ENCODE measurements at regions not wholly inside any gene's neighbourhood (a gene's known extent, or its start where the extent isn't known, plus 50 kb on each side); places are given as distances from the start of the nearest gene placed in this dataset.

GRCh38 chr2:14189929-14190328 lies 442.6 kb upstream of the LRATD1 start:
- Histone ChIP-seq H3K4me2 (ENCODE audit: low read length) (no peak overlapping the region), H4K20me1 (ENCODE audit: control insufficient read depth, insufficient read depth, low read depth, low read length) (no peaks in the 10 kb centered on the region), H3K9me2 (replicated peaks; ENCODE audit: control insufficient read depth, low read length) (no peaks in the 10 kb centered on the region), H3K27me3 (ENCODE audit: control insufficient read depth, low read length) (no peaks in the 10 kb centered on the region), H3K9me3 (ENCODE audit: control insufficient read depth, insufficient read depth, low read length) (no peaks in the 10 kb centered on the region), H3K36me3 (ENCODE audit: control insufficient read depth, low read length) (no peaks in the 10 kb centered on the region), H3K27ac (ENCODE audit: low read depth, low read length) (no peak overlapping the region), H3K4me1 (ENCODE audit: control insufficient read depth, low read length) (no peaks in the 10 kb centered on the region), H3K4me3 (ENCODE audit: low read length) (no peak overlapping the region), H3F3A (ENCODE audit: control insufficient read depth, insufficient read depth) (no peaks in the 10 kb centered on the region), H3K79me2 (ENCODE audit: control insufficient read depth, low read length) (no peaks in the 10 kb centered on the region)
- TF ChIP-seq CTCF (IDR thresholded peaks at IDR 0.05; ENCODE audit: low read depth, low read length, poor library complexity, severe bottlenecking): no peak
- no peak for TF ChIP-seq EZH2phosphoT487 (IDR thresholded peaks at IDR 0.05; ENCODE audit: borderline replicate concordance, low read length)

- no peak overlapping the region for H3K4me3 ChIP-seq (ENCODE audit: low read length)
- H3K4me1 ChIP-seq (ENCODE audit: control insufficient read depth, low read length): no peaks in the 10 kb centered on the region
- H3K79me2 ChIP-seq (ENCODE audit: control insufficient read depth, low read length): no peaks in the 10 kb centered on the region
- no peaks in the 10 kb centered on the region for H3K27me3 ChIP-seq (ENCODE audit: control insufficient read depth, low read length)
- H3K36me3 ChIP-seq (ENCODE audit: control insufficient read depth, low read length): no peaks in the 10 kb centered on the region
- H3K27ac ChIP-seq (ENCODE audit: low read depth, low read length): no peak overlapping the region
- no peaks in the 10 kb centered on the region for H3K9me3 ChIP-seq (ENCODE audit: control insufficient read depth, insufficient read depth, low read length)
- H3F3A ChIP-seq (ENCODE audit: control insufficient read depth, insufficient read depth): no peaks in the 10 kb centered on the region
- no peaks in the 10 kb centered on the region for H3K9me2 ChIP-seq (replicated peaks; ENCODE audit: control insufficient read depth, low read length)
- H3K4me2 ChIP-seq (ENCODE audit: low read length): no peak overlapping the region
- no peak for TF ChIP-seq CTCF (IDR thresholded peaks at IDR 0.05; ENCODE audit: low read depth, low read length, poor library complexity, severe bottlenecking)
- TF ChIP-seq EZH2phosphoT487 (IDR thresholded peaks at IDR 0.05; ENCODE audit: borderline replicate concordance, low read length): no peak
- H4K20me1 ChIP-seq (ENCODE audit: control insufficient read depth, insufficient read depth, low read depth, low read length): no peaks in the 10 kb centered on the region
Observed at GRCh38 chr2:14194233-14194632, 438.3 kb upstream of the LRATD1 start.

GRCh38 chr2:14197293-14197692 lies 435.2 kb upstream of the LRATD1 start:
- no peak overlapping the region for H3K27ac ChIP-seq (ENCODE audit: low read depth, low read length)
- H3K36me3 ChIP-seq (ENCODE audit: control insufficient read depth, low read length): no peaks in the 10 kb centered on the region
- TF ChIP-seq EZH2phosphoT487 (IDR thresholded peaks at IDR 0.05; ENCODE audit: borderline replicate concordance, low read length): no peak
- no peak for TF ChIP-seq CTCF (IDR thresholded peaks at IDR 0.05; ENCODE audit: low read depth, low read length, poor library complexity, severe bottlenecking)
- H3K4me1 ChIP-seq (ENCODE audit: control insufficient read depth, low read length): no peaks in the 10 kb centered on the region
- H3K4me2 ChIP-seq (ENCODE audit: low read length): no peak overlapping the region
- no peaks in the 10 kb centered on the region for H3K9me3 ChIP-seq (ENCODE audit: control insufficient read depth, insufficient read depth, low read length)
- no peaks in the 10 kb centered on the region for H4K20me1 ChIP-seq (ENCODE audit: control insufficient read depth, insufficient read depth, low read depth, low read length)
- no peaks in the 10 kb centered on the region for H3K9me2 ChIP-seq (replicated peaks; ENCODE audit: control insufficient read depth, low read length)
- no peaks in the 10 kb centered on the region for H3K27me3 ChIP-seq (ENCODE audit: control insufficient read depth, low read length)
- H3K79me2 ChIP-seq (ENCODE audit: control insufficient read depth, low read length): no peaks in the 10 kb centered on the region
- no peaks in the 10 kb centered on the region for H3F3A ChIP-seq (ENCODE audit: control insufficient read depth, insufficient read depth)
- no peak overlapping the region for H3K4me3 ChIP-seq (ENCODE audit: low read length)

GRCh38 chr2:14199040-14199439 lies 433.5 kb upstream of the LRATD1 start:
- H3K36me3 ChIP-seq (ENCODE audit: control insufficient read depth, low read length): no peaks in the 10 kb centered on the region
- H3K4me2 ChIP-seq (ENCODE audit: low read length): no peak overlapping the region
- H3K27ac ChIP-seq (ENCODE audit: low read depth, low read length): no peak overlapping the region
- no peaks in the 10 kb centered on the region for H3K79me2 ChIP-seq (ENCODE audit: control insufficient read depth, low read length)
- TF ChIP-seq CTCF (IDR thresholded peaks at IDR 0.05; ENCODE audit: low read depth, low read length, poor library complexity, severe bottlenecking): no peak
- no peak for TF ChIP-seq EZH2phosphoT487 (IDR thresholded peaks at IDR 0.05; ENCODE audit: borderline replicate concordance, low read length)
- H3K27me3 ChIP-seq (ENCODE audit: control insufficient read depth, low read length): no peaks in the 10 kb centered on the region
- no peak overlapping the region for H3K4me3 ChIP-seq (ENCODE audit: low read length)
- no peaks in the 10 kb centered on the region for H3K9me3 ChIP-seq (ENCODE audit: control insufficient read depth, insufficient read depth, low read length)
- H4K20me1 ChIP-seq (ENCODE audit: control insufficient read depth, insufficient read depth, low read depth, low read length): no peaks in the 10 kb centered on the region
- H3K9me2 ChIP-seq (replicated peaks; ENCODE audit: control insufficient read depth, low read length): no peaks in the 10 kb centered on the region
- no peaks in the 10 kb centered on the region for H3K4me1 ChIP-seq (ENCODE audit: control insufficient read depth, low read length)
- H3F3A ChIP-seq (ENCODE audit: control insufficient read depth, insufficient read depth): no peaks in the 10 kb centered on the region

Data from DOHH2 (cell line).